Right kidney (tissue), 1 donor: ENCODE measurements at regions not wholly inside any gene's neighbourhood (a gene's known extent, or its start where the extent isn't known, plus 50 kb on each side); places are given as distances from the start of the nearest gene placed in this dataset.

Source experiments
- DNase-seq: peaks from one replicate; pipeline ENCODE4 v3.0.0-alpha.2; 2016

DNA sequence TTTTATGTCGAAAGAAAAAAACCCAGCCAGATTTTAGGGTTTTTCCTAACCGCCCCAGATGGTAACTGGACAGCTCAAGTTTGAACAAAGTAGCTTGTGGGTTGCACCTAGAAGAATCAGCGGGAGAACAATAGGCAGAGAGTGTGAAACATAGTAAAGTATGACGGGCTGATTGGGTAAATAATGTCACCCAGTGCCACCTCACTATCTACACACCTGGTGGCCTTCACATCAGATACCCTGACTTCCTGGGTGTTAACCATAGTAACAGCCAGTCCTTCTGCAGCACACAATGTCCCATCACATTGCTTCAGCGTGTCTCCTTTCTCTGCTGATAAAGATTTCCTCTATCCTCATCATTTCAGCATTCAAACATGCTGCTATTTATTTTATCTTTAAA, 159.1 kb upstream of the HS3ST1 start:
- DNase-seq = no peak

DNA sequence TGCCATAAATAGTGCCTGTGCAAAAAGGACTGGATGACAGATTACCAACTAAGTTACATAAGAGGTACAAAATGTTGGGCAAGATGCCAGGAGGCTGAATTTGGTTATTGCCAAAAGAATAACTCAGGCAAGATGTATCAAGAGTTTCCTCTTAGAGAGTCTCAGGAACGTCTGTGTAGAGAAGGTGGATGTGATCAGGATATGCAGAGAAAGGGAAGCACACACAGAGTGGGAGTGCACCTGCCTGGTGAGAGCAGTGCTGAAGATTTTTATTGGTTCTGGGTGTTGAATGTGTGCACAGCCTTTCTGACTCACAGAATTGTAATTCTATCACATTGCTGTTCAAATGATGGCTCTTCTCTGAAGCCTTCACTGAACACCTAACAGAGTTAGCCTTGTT, 156.8 kb upstream of the HS3ST1 start:
- DNase-seq = no peak

DNA sequence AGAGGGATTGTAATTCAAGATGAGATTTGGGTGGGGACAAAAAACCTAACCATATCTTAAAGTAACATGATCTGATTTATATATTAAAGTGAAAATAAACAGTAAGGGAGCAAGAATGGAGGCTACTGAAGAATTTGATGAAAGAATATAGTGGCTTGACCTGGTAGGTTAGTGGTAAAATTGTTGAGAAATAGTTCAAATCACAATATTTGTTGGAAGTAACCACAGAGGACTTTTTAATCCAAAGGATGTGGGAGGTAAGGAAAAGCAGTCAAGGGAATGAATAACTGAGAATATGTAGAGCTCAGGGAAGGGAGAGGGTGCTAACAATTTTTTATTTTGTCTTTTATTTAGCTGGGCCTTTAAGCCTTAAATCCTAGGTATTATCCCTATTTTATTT, 139.8 kb upstream of the HS3ST1 start:
- DNase-seq = no peak

DNA sequence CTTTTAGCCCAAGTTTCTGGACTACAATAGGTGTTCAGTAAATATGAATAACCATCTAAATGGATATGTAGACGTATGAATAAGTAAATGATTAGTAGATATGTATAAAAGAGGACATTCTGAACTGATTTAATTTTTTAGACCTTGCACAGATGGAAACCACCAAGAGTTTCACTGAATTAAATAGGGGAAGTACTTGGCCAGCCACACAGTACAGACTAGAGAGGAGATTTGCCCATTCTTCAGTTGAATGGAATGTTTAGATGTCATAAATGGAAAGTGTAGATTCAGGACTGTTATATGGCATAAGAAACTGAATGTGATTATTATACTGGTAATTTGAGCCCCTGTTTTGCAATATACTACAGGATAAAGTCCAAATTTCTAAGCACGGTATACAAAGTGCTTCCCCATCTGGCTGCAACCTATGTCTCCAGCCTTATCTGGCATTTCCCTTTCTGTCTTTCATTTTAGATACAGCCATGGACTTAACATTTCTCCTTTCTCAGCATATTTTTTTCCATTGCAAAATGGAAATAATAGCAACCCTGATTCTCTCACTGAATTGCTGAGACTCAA, 137.8 kb upstream of the HS3ST1 start:
- DNase-seq = no peak

DNA sequence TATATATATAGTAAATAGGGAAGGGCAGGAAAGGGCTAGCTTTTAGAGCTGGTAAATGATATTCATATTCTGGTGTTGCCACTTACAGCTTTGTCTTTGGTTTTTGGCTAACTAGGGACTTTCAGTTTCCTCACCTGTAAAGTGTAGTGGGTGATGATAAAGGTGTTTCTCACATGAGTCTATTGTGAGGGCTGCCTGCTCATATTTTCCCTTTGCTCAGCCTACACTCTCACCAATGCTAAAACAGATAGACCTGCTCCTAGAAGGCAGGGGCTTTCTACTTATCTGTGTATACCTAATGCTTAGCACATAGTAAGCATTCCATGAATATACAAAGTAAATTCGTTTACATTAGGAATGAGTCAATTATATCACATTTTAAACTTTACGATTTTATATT, 137.2 kb upstream of the HS3ST1 start:
- DNase-seq = no peak

DNA sequence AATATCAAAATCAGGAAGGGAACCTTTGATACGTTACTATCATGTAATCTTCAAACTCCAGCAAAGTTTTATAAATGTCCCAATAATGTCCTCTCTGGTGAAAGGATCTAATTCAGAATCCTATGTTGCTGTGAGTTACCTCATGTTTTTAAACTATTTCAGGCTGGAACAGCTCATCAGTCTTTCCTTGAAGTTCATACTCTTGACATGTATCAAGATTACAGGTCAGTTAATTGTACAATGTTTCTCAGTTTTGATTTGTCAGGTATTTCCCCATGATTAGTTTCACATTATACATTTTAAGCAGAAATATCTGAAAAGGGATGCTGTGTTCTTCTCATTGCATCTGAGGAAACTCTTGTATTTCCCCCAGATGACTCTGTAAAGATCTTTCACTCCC, 136.5 kb upstream of the HS3ST1 start:
- no peak for DNase-seq

DNA sequence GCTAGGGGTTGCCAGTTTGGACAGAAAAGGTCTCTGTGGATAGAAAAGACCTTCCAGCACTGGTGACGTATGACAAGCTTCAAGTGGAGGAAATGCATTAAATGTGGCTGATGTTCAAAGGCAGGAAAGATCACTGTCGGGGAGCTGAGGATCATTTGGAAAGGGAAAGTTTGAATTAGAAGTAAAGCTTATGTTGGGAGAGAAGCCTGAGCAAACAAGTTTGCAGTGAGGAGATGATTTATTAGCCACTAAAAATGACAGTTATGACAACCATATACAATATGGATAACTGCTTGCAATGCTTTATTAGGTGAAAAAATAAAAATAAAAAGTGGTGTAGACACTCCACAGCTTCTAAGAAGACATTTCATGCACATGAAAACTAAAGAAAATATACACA, 135.3 kb upstream of the HS3ST1 start:
- no peak for DNase-seq

DNA sequence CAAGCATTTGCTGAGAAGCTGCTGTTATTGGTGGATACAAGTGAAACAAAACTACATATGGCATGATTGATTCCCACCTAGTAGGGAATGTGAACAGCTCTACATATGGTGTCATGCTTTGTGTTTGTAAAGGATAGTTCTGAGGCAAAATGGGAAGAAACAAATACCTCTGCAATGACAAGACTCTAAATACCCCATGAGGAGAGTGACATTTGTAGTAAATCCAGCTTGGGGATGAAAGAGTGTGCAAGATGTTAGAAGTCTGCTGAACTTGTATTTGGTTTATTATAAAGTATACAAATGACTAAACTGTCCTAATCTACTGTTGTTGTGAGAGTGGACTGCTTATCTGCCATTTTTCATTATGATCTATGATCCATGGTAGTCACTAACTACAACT, 120.8 kb upstream of the HS3ST1 start:
- no peak for DNase-seq

DNA sequence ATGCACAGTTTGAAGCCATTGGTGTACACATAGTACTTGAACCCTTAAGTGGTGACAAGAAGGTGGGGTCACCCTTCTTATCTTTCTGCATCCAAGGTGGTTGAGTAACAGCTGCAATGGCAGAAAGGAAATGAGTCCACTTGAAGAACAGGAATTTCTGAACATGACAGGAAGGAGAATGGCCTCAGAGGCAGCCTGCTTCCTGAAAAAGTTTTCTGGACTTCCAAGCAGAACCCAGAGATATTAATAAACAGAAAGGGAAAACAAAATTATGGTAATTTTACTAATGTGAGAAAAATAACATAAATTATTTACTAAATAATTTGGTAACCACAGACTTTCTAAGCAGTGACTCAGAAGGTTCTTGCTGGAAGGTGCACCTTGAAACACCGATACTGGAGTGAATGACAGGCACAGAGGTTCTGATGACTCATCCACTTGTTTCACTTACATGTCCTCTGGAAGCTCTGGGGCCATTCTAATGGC, 119.9 kb upstream of the HS3ST1 start:
- DNase-seq = no peak

DNA sequence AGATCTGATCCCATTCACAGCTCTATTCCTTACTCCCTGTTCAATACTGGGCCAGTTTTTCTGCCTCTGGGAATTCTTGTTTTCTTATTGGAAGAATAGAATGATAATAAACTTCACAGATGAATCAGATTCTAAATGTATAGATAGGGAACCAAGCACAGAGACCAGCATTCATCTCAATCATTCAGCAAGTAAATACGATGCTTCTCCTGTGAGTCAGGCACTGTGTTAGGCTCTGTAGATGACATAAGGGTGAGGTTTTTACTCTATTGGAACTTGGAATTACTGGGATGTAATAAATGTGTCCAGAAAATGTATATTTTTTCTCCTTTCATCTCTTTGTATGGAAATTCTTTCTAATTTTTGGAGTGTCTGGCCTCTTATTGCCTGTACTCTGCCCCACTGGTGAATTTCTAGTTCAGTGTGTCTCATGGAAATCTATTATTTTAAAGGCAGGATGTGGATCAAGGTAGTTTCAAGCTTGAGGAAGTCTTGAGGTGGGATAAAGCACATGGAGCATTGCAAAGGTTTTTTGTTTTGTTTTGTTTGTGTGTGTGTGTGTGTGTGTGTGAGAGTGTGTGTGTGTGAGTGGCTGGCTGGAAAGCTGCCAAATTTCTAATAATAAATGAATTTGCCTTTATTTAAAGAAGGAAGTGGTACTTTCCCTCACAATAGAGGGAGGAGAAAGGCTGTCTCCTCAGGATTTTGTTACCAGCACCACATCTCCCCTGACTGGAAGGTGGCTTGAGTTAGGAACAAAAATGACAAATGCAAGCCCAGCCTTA, 117.9 kb upstream of the HS3ST1 start:
- DNase-seq = no peak

DNA sequence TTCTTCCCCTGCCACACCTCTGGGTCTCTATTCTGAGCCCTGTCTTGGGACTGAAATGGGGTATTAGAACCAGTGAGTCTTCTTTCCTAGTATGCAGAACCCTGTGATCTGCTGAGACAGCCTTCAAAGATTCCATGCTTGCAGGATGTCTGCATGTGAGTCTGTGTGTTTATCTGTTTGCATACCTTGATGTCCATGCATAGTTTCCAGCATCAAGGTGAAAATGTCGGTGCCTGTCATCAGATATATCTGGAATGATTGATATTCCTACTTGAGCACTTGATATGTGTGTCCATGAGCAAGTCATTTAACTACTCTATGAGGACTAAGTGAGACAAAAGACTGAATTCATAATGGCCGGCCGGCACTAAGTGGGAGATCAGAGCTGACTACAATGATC, 117.0 kb upstream of the HS3ST1 start:
- DNase-seq = no peak

DNA sequence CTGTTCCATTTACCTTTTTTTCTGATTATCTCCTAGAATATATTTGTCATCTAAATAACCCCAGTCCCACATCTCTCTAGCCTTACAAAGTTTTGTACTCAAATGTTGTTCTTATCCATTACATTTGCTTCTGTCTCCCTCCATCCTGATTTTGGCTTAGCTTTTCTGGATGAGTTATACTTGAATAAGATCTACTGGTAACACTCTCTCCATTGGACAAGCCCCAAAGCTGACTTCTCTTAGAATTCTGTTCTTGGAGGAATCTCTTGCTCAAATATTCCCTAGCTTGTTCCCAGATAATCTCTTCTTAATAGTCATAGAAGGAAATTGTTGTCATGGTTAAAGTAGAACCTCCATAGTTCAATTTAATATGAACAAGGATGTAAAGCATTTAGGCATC, 115.5 kb upstream of the HS3ST1 start:
- no peak for DNase-seq

DNA sequence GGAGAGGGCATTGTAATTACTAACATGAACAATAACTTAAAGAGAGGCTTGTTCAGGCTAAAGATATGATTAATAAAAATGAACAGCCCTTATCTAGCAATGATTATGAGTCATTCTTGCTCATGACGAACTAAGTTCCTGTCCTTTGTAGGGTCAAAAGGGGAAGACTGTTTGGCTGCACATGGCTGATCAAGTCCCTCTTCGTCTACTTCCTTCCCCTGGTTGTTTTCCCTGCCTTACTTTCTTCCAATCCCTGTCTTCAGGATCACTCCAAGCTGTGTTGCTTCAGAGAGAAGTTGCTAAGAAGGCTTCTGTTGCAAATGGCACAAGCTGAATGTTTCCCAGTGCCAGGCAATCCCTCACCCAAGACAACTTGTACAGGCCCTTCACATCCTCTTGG, 115.0 kb upstream of the HS3ST1 start:
- no peak for DNase-seq

DNA sequence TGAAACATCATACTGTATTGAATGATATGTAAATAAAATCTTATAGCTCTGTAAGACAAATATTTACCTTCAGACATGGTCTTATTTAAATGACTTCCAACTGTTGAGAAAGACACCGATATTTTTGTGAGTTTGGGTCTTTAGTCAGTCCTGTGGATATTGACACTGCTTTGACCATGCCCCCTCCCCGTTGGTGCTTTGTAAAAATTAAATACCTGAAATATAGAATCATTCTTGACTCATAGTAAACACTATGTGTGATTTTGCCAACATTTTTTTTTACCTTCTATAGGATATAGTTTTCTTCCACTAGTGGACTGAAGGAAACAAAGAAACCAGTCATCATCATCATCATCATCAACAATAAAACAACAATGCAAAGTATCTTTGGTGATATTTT, 114.3 kb upstream of the HS3ST1 start:
- DNase-seq = no peak

DNA sequence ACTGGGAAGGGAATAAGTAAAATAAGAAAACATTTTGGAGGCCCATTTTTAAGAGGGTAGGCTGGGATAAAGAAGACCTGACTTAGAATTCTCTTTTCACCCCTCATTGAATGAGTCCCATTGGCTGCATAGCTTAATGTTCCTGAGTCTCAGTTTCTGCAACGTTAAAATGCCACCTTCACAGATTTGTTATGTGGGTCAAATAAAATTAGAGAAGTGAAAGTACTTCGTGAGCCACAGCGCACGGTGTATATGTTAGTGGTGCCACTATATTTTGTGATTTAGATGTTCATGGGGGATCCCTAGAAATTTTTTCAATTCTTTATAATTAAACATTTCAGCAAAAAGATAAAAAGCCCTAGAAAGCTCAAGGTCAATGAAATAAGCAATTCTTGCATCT, 109.2 kb upstream of the HS3ST1 start:
- no peak for DNase-seq

DNA sequence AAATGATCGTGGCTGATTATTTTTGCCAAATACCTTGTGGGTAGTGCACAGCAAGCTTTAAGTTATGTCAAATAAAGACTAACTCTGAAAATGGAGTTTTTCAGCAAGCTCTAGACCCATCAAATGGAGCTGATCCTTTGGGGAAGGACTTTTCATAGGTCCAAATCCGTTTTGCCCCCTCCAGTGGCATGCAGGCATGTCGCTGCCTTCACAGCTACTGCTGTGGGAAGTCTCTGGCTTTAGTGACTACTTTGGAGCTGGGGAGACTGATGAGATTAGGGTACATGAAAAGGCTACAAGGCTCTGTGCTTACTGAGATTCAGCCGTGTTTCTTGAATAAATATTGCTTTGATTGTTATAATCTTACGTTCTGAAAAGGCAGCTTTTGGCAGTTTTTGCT, 106.6 kb upstream of the HS3ST1 start:
- DNase-seq = no peak

DNA sequence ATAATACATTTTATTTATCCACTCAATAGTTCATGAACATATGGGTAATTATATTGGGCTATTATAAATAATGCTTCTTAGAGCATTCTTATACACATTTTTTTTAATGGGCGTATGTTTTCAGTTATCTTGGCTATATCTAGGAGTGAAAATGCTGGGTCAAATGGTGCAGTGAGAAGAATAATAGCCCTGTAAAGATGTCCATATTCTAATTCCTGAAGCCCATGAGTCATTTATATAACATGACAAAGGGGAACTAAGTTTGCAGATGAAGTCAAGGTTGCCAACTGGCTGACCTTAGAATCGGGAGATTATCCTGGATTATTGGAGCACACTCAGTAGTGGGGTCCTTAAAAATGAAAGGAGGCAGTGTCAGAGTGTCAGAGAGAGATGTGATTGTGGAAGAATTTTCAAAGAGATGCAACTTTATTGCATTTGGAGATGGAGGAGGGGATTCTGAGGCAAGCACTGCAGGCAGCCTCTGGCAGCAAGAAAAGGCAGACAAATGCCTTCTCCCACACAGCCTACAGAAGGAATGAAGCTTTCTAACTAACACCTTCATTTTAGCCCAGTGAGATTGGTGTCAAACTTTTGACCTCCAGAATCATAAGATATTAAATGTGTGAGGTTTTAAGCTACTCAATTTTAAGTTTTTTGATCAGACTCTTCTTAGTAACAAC, 106.1 kb upstream of the HS3ST1 start:
- no peak for DNase-seq

DNA sequence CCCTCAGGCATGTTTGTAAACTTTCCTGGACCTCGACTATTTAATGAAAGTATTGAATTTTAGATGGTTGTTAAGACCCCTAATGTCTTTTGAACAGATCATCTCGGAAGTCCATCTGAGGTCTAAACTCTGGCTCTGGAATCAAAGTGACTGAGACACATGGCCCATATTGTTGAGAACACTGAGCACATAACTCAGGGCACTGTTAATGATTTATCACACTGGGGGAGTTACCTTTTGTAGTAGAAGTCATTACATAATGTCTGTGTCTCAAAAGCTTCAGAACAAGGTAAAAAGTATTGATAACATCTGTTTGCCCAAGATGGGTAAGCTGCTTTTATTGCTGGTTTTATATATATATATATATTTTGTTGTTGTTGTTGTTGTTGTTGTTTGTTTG, 103.4 kb upstream of the HS3ST1 start:
- DNase-seq = no peak

DNA sequence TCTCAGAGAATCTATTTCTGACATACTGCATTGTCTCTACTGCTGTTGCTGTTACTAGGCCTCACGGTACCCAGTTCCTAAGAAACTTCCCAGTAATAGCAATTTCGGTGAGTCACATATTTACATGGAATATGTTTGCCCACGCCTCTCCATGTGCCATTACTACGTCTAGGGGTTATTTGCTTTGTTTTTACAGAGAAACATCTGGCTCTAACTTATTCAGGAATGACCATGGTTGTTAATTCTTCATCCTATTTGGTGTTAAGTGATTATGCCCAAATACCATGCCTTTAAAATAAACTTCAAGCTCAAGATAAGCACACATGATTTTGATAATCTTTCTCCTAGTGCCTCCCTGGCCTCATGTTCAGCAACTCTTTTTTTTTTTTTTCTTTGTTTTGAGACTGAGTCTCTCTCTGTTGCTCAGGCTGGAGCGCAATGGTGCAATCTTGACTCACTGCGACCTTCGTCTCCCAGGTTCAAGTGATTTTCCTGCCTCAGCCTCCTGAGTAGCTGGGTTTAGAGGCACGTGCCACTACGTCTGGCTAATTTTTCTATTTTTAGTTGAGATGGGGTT, 101.0 kb upstream of the HS3ST1 start:
- no peak for DNase-seq

DNA sequence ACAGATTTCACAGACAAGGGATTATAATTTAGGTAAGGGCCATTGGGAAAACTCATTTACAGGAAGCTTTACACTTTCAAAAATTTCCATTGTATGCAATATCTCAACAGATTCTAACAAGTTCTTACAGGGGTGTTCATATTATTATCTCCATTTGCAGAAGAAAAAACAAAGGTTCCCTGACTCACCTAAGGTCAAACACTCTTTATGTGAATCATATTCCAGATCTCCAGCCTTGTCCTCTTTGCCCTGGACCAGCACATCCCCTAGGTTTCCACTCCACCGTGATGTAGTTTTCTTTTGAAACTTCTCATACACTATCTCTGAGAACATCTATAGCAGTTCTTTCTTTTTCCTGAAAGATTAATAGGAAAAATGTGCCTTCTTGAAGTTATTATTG, 96.4 kb upstream of the HS3ST1 start:
- DNase-seq = no peak

DNA sequence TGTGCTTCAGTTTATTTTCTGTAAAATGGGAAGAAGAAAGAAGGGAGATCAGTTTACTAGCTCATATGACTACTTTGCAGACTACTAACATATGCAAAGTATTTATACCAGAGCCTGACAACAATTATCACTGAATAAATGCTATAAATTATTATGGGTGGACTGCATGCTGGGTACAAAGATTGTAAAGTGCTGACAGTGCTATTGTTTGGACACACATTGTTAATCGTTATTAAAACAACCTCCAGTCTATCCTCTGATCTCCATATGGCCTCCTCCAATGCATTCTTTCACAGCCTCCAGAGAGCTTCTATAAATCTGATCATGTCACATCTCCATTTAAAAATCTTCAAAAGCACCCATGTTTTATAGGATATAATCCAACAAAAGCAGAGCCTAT, 90.1 kb upstream of the HS3ST1 start:
- DNase-seq = no peak

DNA sequence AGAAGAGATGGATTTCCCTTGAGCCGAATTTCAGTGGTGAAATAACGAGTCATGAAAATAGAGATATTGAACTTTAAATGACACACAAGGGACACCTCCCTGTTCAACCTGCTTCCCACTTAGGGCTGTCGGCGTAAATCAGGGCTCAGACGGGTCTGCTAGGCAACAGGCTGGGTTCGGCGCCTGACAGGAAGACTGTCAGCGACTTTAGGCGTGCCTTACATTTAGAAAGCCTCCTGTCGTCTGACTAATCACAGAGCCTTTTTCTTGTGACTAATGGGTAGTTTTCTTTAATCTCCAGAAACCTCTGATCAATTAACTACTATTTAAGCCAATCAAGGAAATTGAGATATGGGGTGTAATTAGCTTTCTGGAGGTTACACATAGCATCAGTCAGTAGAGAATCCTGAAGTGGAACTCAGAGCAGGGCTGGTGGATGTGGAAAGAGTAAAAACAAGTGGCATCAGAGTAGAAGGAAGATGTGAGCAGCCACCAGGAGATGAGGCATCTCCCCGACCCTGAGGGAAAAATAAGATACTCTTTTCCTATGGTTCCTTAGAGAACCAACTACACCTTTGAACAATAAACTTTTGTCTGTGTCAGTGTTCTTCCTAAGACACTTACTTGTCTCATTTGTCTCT, 86.2 kb upstream of the HS3ST1 start:
- DNase-seq = no peak

DNA sequence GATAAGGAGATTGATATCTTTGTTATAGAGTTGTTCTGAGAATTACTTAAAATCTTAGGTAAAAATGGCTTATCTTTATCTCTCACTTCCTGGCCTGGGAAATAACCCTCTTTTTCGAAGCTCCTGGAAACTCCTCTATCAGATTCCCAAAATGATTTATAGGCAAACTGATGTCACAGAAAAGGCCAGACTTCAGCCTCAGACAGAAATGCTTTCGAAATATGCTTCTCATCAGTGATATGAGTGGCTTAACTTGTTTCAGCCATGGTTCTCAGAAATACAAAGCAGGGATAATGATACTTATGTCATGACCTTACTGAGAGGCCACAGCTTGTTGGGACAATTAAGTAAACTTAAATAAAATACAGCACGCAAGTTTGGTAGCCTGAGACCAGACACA, 85.3 kb upstream of the HS3ST1 start:
- no peak for DNase-seq
